NB4 (cell line): ENCODE measurements at regions not wholly inside any gene's neighbourhood (a gene's known extent, or its start where the extent isn't known, plus 50 kb on each side); places are given as distances from the start of the nearest gene placed in this dataset.

Source experiments
- CTCF ChIP-seq: IDR thresholded peaks from one replicate; pipeline ENCODE4 v1.5.1; 2012; ENCODE audit warnings: low read depth, low read length
- TF ChIP-seq, protein P1 (sequence below): IDR thresholded peaks from 2 replicates; pipeline ENCODE4 v1.6.1; 2011; ENCODE audit warnings: low read depth, low read length

- TF ChIP-seq, protein P1, sequence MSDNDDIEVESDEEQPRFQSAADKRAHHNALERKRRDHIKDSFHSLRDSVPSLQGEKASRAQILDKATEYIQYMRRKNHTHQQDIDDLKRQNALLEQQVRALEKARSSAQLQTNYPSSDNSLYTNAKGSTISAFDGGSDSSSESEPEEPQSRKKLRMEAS: no peak
- no peak for TF ChIP-seq CTCF
These were observed 324.7 kb upstream of the CLNK start for GRCh38 chr4:11009281-11009680.
